ENCODE measurements at regions not wholly inside any gene's neighbourhood (a gene's known extent, or its start where the extent isn't known, plus 50 kb on each side); places are given as distances from the start of the nearest gene placed in this dataset.

DNA sequence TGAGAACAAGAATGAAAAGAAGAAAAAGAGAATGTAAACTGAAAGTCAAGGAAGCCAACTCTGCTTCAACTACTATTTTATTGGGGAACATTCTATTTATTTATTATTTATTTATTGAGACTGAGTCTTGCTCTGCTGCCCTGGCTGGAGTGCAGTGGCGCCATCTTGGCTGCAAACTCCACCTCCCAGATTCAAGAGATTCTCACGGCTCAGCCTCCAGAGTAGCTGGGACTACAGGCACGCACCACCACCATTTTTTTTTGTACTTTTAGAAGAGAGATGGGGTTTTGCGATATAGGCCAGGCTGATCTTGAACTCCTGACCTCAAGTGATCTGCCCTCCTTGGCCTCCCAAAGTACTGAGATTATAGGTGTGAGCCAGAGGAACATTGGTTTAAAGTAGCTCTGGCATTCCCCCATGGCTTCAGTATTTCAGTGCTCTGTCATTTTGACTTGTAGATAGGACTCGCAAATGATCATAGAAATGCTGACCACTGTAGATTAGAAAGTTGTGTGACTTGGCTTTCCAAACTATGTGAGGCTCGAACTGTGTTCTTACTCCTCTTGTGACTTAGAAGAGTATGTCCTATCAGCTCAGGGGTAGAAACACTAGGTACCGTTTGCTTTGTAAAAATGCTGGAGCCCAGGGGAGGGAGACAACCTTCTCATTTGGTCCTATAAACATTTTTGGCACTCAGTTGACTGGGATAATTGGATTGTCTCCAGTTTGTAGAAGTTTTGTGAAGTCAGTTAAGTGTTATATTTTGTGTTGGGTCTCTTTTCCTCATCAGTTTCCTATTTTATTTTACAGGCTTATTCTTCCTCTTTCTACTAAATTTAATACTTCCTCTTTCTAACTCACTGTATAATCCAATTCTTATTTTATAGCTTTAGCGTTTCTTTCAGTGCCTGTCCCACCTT is 544.9 kb upstream of the CITED2 start:
- TF ChIP-seq CXXC5 (CRISPR knock-in tag; IDR thresholded peaks at IDR 0.05) (peak; percentile 15; the same call in 1 of the 2 replicates), E2F3 (CRISPR knock-in tag; IDR thresholded peaks at IDR 0.05) (no peak), JUND (IDR thresholded peaks at IDR 0.05; ENCODE audit: borderline replicate concordance, low read depth, low read length) (no peak), JUND (tag; IDR thresholded peaks at IDR 0.05; ENCODE audit: borderline replicate concordance, low read depth, low read length) (no peak), SOX6 (IDR thresholded peaks at IDR 0.05) (no peak), MEF2D (tag; conservative IDR thresholded peaks at IDR 0.05; ENCODE audit: low read depth) (peak; percentile 45; the same call in 1 of the 2 replicates), ZNF134 (CRISPR knock-in tag; conservative IDR thresholded peaks at IDR 0.05) (no peak), ZNF282 (CRISPR knock-in tag; IDR thresholded peaks at IDR 0.05) (no peak), SIRT6 (IDR thresholded peaks at IDR 0.05; ENCODE audit: low read depth, low read length) (no peak), ZNF316 (IDR thresholded peaks at IDR 0.05) (peak; percentile 72), C11orf30 (IDR thresholded peaks at IDR 0.05; ENCODE audit: low read depth) (peak; percentile 54; the same call in 1 of the 2 replicates), YY1 (IDR thresholded peaks at IDR 0.05; ENCODE audit: borderline replicate concordance in 1 of 3, control insufficient read depth in 1 of 3, extremely low read depth in 1 of 3, insufficient read depth in 3 of 3, insufficient read length in 1 of 3, insufficient replicate concordance in 2 of 3, low read depth in 1 of 3, low read length in 2 of 3) (peak in 2 of 3 experiments; percentile 45 to 87), U2AF2 (optimal IDR thresholded peaks at IDR 0.05; ENCODE audit: low read depth, low read length) (no peak), FOXJ2 (tag; IDR thresholded peaks at IDR 0.05) (peak; percentile 24; the same call in 1 of the 2 replicates), BMI1 (IDR thresholded peaks at IDR 0.05; ENCODE audit: low read length) (no peak), CC2D1A (IDR thresholded peaks at IDR 0.05) (no peak), TCF3 (CRISPR knock-in tag; IDR thresholded peaks at IDR 0.05) (peak; percentile 39; the same call in 1 of the 2 replicates), XRCC5 (IDR thresholded peaks at IDR 0.05; ENCODE audit: low read depth, low read length) (no peak)
- TF ChIP-seq, protein P1, sequence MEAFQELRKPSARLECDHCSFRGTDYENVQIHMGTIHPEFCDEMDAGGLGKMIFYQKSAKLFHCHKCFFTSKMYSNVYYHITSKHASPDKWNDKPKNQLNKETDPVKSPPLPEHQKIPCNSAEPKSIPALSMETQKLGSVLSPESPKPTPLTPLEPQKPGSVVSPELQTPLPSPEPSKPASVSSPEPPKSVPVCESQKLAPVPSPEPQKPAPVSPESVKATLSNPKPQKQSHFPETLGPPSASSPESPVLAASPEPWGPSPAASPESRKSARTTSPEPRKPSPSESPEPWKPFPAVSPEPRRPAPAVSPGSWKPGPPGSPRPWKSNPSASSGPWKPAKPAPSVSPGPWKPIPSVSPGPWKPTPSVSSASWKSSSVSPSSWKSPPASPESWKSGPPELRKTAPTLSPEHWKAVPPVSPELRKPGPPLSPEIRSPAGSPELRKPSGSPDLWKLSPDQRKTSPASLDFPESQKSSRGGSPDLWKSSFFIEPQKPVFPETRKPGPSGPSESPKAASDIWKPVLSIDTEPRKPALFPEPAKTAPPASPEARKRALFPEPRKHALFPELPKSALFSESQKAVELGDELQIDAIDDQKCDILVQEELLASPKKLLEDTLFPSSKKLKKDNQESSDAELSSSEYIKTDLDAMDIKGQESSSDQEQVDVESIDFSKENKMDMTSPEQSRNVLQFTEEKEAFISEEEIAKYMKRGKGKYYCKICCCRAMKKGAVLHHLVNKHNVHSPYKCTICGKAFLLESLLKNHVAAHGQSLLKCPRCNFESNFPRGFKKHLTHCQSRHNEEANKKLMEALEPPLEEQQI (IDR thresholded peaks at IDR 0.05), result 0 out of 2 replicates have a peak, but pooled peaks have one; percentile 20
- in situ Hi-C loops (cut with MboI), result no loop called here
- Histone ChIP-seq H3K9me1 (ENCODE audit: control insufficient read depth, insufficient read depth, low read length) (no peaks in the 10 kb centered on the region), H3K4me3 (no peak overlapping the region), H2AFZ (ENCODE audit: low read depth, low read length) (peak overlapping the region; percentile 80), H3K79me2 (ENCODE audit: control insufficient read depth, insufficient read depth, low read length) (no peaks in the 10 kb centered on the region), H3K4me2 (ENCODE audit: insufficient read depth, low read length) (peak overlapping the region; percentile 27; the same call in 1 of the 2 replicates), H4K20me1 (replicated peaks; ENCODE audit: control insufficient read depth, insufficient read depth, low read length) (no peaks in the 10 kb centered on the region), H3K9me3 (replicated peaks; ENCODE audit: control insufficient read depth, insufficient read depth, low read depth, low read length) (no peaks in the 10 kb centered on the region), H3K4me1 (replicated peaks in 1 of 2; ENCODE audit: control insufficient read depth in 2 of 2, insufficient read depth in 2 of 2, low read length in 2 of 2) (peaks cover 3 to 7% of the 10 kb centered on the region in 2 experiments; a peak in 3 of 5 replicates), H3K9ac (ENCODE audit: insufficient read depth in 1 of 2, low read depth in 2 of 2, low read length in 2 of 2) (no peak overlapping the region), H3K27ac (ENCODE audit: extremely low read depth, low read depth, low read length) (no peak overlapping the region), H3K36me3 (ENCODE audit: control insufficient read depth, insufficient read depth, low read length) (no peaks in the 10 kb centered on the region), H3K27me3 (ENCODE audit: control insufficient read depth in 2 of 2, insufficient read depth in 2 of 2, low read length in 2 of 2) (no peaks in the 10 kb centered on the region)
- no TSS peak for BruUV-seq (replicated peaks)
- ATAC-seq (peak; percentile 70), DNase-seq (ENCODE audit: extremely low read depth in 1 of 4, low spot score in 3 of 4) (no peak), FAIRE-seq (peak; percentile 35)
- CTCF ChIA-PET (ENCODE audit: low intra/inter-chr PET ratio), result no interaction called here
- WGBS (ENCODE audit: insufficient coverage, low coverage, missing lambda C conversion rate), result 25% methylated on average over 8 of the region's 8 CpGs
- intact Hi-C loops (cut with micrococcal nuclease), result loop anchor here (10.0 kb wide), 1 partner anchor 385 kb away; no protein-coding TSS in a partner anchor
- POLR2A ChIA-PET, result interaction anchor here (1.1 to 1.4 kb wide), 4 partner anchors 9 to 545 kb away, joined by 3 to 6 read pairs (median 4); partner anchors contain the start of gene CITED2

Measured in K562 (cell line).